ENCODE measurements at regions not wholly inside any gene's neighbourhood (a gene's known extent, or its start where the extent isn't known, plus 50 kb on each side); places are given as distances from the start of the nearest gene placed in this dataset.

GRCh38 chr15:70267879-70268278 is 170.2 kb upstream of the TLE3 start:
- H3K27ac ChIP-seq (ENCODE audit: low read depth in 2 of 2, low read length in 2 of 2) = no peak overlapping the region
- no peaks in the 10 kb centered on the region for H3K27me3 ChIP-seq (ENCODE audit: control insufficient read depth in 2 of 2, insufficient read depth in 2 of 2, low read length in 2 of 2)
- H3K9me3 ChIP-seq (ENCODE audit: control insufficient read depth in 2 of 2, low read length in 2 of 2) = no peaks in the 10 kb centered on the region
- no peaks in the 10 kb centered on the region for H3K36me3 ChIP-seq (ENCODE audit: control insufficient read depth in 2 of 2, insufficient read depth in 2 of 2, low read length in 2 of 2)
- H3K4me3 ChIP-seq (ENCODE audit: low read length in 2 of 2) = no peak overlapping the region
- no peak overlapping the region for H3K9ac ChIP-seq (ENCODE audit: low read depth in 1 of 2, low read length in 2 of 2)
- peaks cover 12 to 14% of the 10 kb centered on the region in 2 donors for H3K4me1 ChIP-seq (ENCODE audit: control insufficient read depth in 2 of 2, insufficient read depth in 2 of 2, low read length in 2 of 2)

- H3K4me1 ChIP-seq (ENCODE audit: control insufficient read depth in 2 of 2, insufficient read depth in 2 of 2, low read length in 2 of 2) = peaks cover 12 to 14% of the 10 kb centered on the region in 2 donors
- no peaks in the 10 kb centered on the region for H3K9me3 ChIP-seq (ENCODE audit: control insufficient read depth in 2 of 2, low read length in 2 of 2)
- no peak overlapping the region for H3K9ac ChIP-seq (ENCODE audit: low read depth in 1 of 2, low read length in 2 of 2)
- H3K36me3 ChIP-seq (ENCODE audit: control insufficient read depth in 2 of 2, insufficient read depth in 2 of 2, low read length in 2 of 2) = no peaks in the 10 kb centered on the region
- H3K27ac ChIP-seq (ENCODE audit: low read depth in 2 of 2, low read length in 2 of 2) = no peak overlapping the region
- no peaks in the 10 kb centered on the region for H3K27me3 ChIP-seq (ENCODE audit: control insufficient read depth in 2 of 2, insufficient read depth in 2 of 2, low read length in 2 of 2)
- H3K4me3 ChIP-seq (ENCODE audit: low read length in 2 of 2) = no peak overlapping the region
Measured at GRCh38 chr15:70267306-70267705, 169.6 kb upstream of the TLE3 start.

- Histone ChIP-seq H3K27me3 (ENCODE audit: control insufficient read depth in 2 of 2, insufficient read depth in 2 of 2, low read length in 2 of 2) (no peaks in the 10 kb centered on the region), H3K9ac (ENCODE audit: low read depth in 1 of 2, low read length in 2 of 2) (no peak overlapping the region), H3K4me3 (ENCODE audit: low read length in 2 of 2) (no peak overlapping the region), H3K36me3 (ENCODE audit: control insufficient read depth in 2 of 2, insufficient read depth in 2 of 2, low read length in 2 of 2) (no peaks in the 10 kb centered on the region), H3K9me3 (ENCODE audit: control insufficient read depth in 2 of 2, low read length in 2 of 2) (no peaks in the 10 kb centered on the region), H3K4me1 (ENCODE audit: control insufficient read depth in 2 of 2, insufficient read depth in 2 of 2, low read length in 2 of 2) (peaks cover 12 to 14% of the 10 kb centered on the region in 2 donors), H3K27ac (ENCODE audit: low read depth in 2 of 2, low read length in 2 of 2) (no peak overlapping the region)
Measured at GRCh38 chr15:70266412-70267121, 168.8 kb upstream of the TLE3 start.

- Histone ChIP-seq H3K9ac (ENCODE audit: low read depth in 1 of 2, low read length in 2 of 2) (no peak overlapping the region), H3K36me3 (ENCODE audit: control insufficient read depth in 2 of 2, insufficient read depth in 2 of 2, low read length in 2 of 2) (no peaks in the 10 kb centered on the region), H3K4me3 (ENCODE audit: low read length in 2 of 2) (no peak overlapping the region), H3K9me3 (ENCODE audit: control insufficient read depth in 2 of 2, low read length in 2 of 2) (no peaks in the 10 kb centered on the region), H3K27me3 (ENCODE audit: control insufficient read depth in 2 of 2, insufficient read depth in 2 of 2, low read length in 2 of 2) (no peaks in the 10 kb centered on the region), H3K27ac (ENCODE audit: low read depth in 2 of 2, low read length in 2 of 2) (no peak overlapping the region), H3K4me1 (ENCODE audit: control insufficient read depth in 2 of 2, insufficient read depth in 2 of 2, low read length in 2 of 2) (peaks cover 12 to 14% of the 10 kb centered on the region in 2 donors)
Measured at GRCh38 chr15:70265986-70266385, 168.3 kb upstream of the TLE3 start.

- Histone ChIP-seq H3K36me3 (ENCODE audit: control insufficient read depth in 2 of 2, insufficient read depth in 2 of 2, low read length in 2 of 2) (no peaks in the 10 kb centered on the region), H3K4me1 (ENCODE audit: control insufficient read depth in 2 of 2, insufficient read depth in 2 of 2, low read length in 2 of 2) (peaks cover 12 to 15% of the 10 kb centered on the region in 2 donors), H3K4me3 (ENCODE audit: low read length in 2 of 2) (no peak overlapping the region), H3K27ac (ENCODE audit: low read depth in 2 of 2, low read length in 2 of 2) (no peak overlapping the region), H3K9me3 (ENCODE audit: control insufficient read depth in 2 of 2, low read length in 2 of 2) (no peaks in the 10 kb centered on the region), H3K9ac (ENCODE audit: low read depth in 1 of 2, low read length in 2 of 2) (no peak overlapping the region), H3K27me3 (ENCODE audit: control insufficient read depth in 2 of 2, insufficient read depth in 2 of 2, low read length in 2 of 2) (no peaks in the 10 kb centered on the region)
Measured at GRCh38 chr15:70265466-70265978, 167.8 kb upstream of the TLE3 start.

- no peak overlapping the region for H3K27ac ChIP-seq (ENCODE audit: low read depth in 2 of 2, low read length in 2 of 2)
- peaks cover 9 to 16% of the 10 kb centered on the region in 2 donors for H3K4me1 ChIP-seq (ENCODE audit: control insufficient read depth in 2 of 2, insufficient read depth in 2 of 2, low read length in 2 of 2)
- H3K36me3 ChIP-seq (ENCODE audit: control insufficient read depth in 2 of 2, insufficient read depth in 2 of 2, low read length in 2 of 2) = no peaks in the 10 kb centered on the region
- H3K9ac ChIP-seq (ENCODE audit: low read depth in 1 of 2, low read length in 2 of 2) = no peak overlapping the region
- H3K27me3 ChIP-seq (ENCODE audit: control insufficient read depth in 2 of 2, insufficient read depth in 2 of 2, low read length in 2 of 2) = no peaks in the 10 kb centered on the region
- no peak overlapping the region for H3K4me3 ChIP-seq (ENCODE audit: low read length in 2 of 2)
- no peaks in the 10 kb centered on the region for H3K9me3 ChIP-seq (ENCODE audit: control insufficient read depth in 2 of 2, low read length in 2 of 2)
Measured at GRCh38 chr15:70264738-70265465, 167.2 kb upstream of the TLE3 start.

- H3K4me1 ChIP-seq (ENCODE audit: control insufficient read depth in 2 of 2, insufficient read depth in 2 of 2, low read length in 2 of 2) = peaks cover 11 to 19% of the 10 kb centered on the region in 2 donors
- no peaks in the 10 kb centered on the region for H3K27me3 ChIP-seq (ENCODE audit: control insufficient read depth in 2 of 2, insufficient read depth in 2 of 2, low read length in 2 of 2)
- no peaks in the 10 kb centered on the region for H3K36me3 ChIP-seq (ENCODE audit: control insufficient read depth in 2 of 2, insufficient read depth in 2 of 2, low read length in 2 of 2)
- no peak overlapping the region for H3K9ac ChIP-seq (ENCODE audit: low read depth in 1 of 2, low read length in 2 of 2)
- H3K27ac ChIP-seq (ENCODE audit: low read depth in 2 of 2, low read length in 2 of 2) = no peak overlapping the region
- no peak overlapping the region for H3K4me3 ChIP-seq (ENCODE audit: low read length in 2 of 2)
- H3K9me3 ChIP-seq (ENCODE audit: control insufficient read depth in 2 of 2, low read length in 2 of 2) = no peaks in the 10 kb centered on the region
Measured at GRCh38 chr15:70264014-70264582, 166.4 kb upstream of the TLE3 start.

- H3K4me1 ChIP-seq (ENCODE audit: control insufficient read depth in 2 of 2, insufficient read depth in 2 of 2, low read length in 2 of 2) = peaks cover 16 to 31% of the 10 kb centered on the region in 2 donors
Measured at GRCh38 chr15:70262591-70263274, 165.0 kb upstream of the TLE3 start.

GRCh38 chr15:70262171-70262570 is 164.5 kb upstream of the TLE3 start:
- H3K27ac ChIP-seq (ENCODE audit: low read depth in 2 of 2, low read length in 2 of 2) = no peak overlapping the region
- no peaks in the 10 kb centered on the region for H3K27me3 ChIP-seq (ENCODE audit: control insufficient read depth in 2 of 2, insufficient read depth in 2 of 2, low read length in 2 of 2)
- peaks cover 16 to 33% of the 10 kb centered on the region in 2 donors for H3K4me1 ChIP-seq (ENCODE audit: control insufficient read depth in 2 of 2, insufficient read depth in 2 of 2, low read length in 2 of 2)

More at GRCh38 chr15:70262591-70263274, 165.0 kb upstream of the TLE3 start:
- Histone ChIP-seq H3K36me3 (ENCODE audit: control insufficient read depth in 2 of 2, insufficient read depth in 2 of 2, low read length in 2 of 2) (no peaks in the 10 kb centered on the region), H3K4me3 (ENCODE audit: low read length in 2 of 2) (no peak overlapping the region), H3K9ac (ENCODE audit: low read depth in 1 of 2, low read length in 2 of 2) (no peak overlapping the region), H3K27ac (ENCODE audit: low read depth in 2 of 2, low read length in 2 of 2) (no peak overlapping the region), H3K27me3 (ENCODE audit: control insufficient read depth in 2 of 2, insufficient read depth in 2 of 2, low read length in 2 of 2) (no peaks in the 10 kb centered on the region), H3K9me3 (ENCODE audit: control insufficient read depth in 2 of 2, low read length in 2 of 2) (no peaks in the 10 kb centered on the region)

More at GRCh38 chr15:70262171-70262570, 164.5 kb upstream of the TLE3 start:
- Histone ChIP-seq H3K9me3 (ENCODE audit: control insufficient read depth in 2 of 2, low read length in 2 of 2) (no peaks in the 10 kb centered on the region), H3K36me3 (ENCODE audit: control insufficient read depth in 2 of 2, insufficient read depth in 2 of 2, low read length in 2 of 2) (no peaks in the 10 kb centered on the region), H3K4me3 (ENCODE audit: low read length in 2 of 2) (no peak overlapping the region), H3K9ac (ENCODE audit: low read depth in 1 of 2, low read length in 2 of 2) (no peak overlapping the region)

Data from mucosa of rectum (tissue), 2 donors.